ENCODE measurements at regions not wholly inside any gene's neighbourhood (a gene's known extent, or its start where the extent isn't known, plus 50 kb on each side); places are given as distances from the start of the nearest gene placed in this dataset.
"Not testable (repeated sequence)": the region's sequence is repeated elsewhere in the genome, so short reads cannot be mapped to it uniquely, and the experiment has no call there.

- Mint-ChIP-seq H3K4me1 (ENCODE audit: low read depth) (peaks cover 3% of the 10 kb centered on the region), H3K4me3 (ENCODE audit: unreplicated experiment) (no peak overlapping the region), H3K36me3 (ENCODE audit: low read depth) (peaks cover 1% of the 10 kb centered on the region), H3K9me3 (ENCODE audit: low read depth) (peaks cover 33% of the 10 kb centered on the region), H3K27ac (ENCODE audit: unreplicated experiment) (no peak overlapping the region), H3K27me3 (ENCODE audit: low read depth) (no peaks in the 10 kb centered on the region)
- TF ChIP-seq CTCF (IDR thresholded peaks at IDR 0.05), result no peak
- no peak for DNase-seq (ENCODE audit: low spot score)
These were observed 454.0 kb downstream of the PLPP3 start for GRCh38 chr1:56125316-56125715.

GRCh38 chr1:56123826-56124225, 455.5 kb downstream of the PLPP3 start:
- H3K9me3 Mint-ChIP-seq (ENCODE audit: low read depth), result peaks cover 33% of the 10 kb centered on the region
- peaks cover 1% of the 10 kb centered on the region for H3K36me3 Mint-ChIP-seq (ENCODE audit: low read depth)
- DNase-seq (ENCODE audit: low spot score), result no peak
- TF ChIP-seq CTCF (IDR thresholded peaks at IDR 0.05), result no peak
- peaks cover 3% of the 10 kb centered on the region for H3K4me1 Mint-ChIP-seq (ENCODE audit: low read depth)
- H3K27ac Mint-ChIP-seq (ENCODE audit: unreplicated experiment), result no peak overlapping the region
- H3K27me3 Mint-ChIP-seq (ENCODE audit: low read depth), result no peaks in the 10 kb centered on the region
- no peak overlapping the region for H3K4me3 Mint-ChIP-seq (ENCODE audit: unreplicated experiment)

DNA sequence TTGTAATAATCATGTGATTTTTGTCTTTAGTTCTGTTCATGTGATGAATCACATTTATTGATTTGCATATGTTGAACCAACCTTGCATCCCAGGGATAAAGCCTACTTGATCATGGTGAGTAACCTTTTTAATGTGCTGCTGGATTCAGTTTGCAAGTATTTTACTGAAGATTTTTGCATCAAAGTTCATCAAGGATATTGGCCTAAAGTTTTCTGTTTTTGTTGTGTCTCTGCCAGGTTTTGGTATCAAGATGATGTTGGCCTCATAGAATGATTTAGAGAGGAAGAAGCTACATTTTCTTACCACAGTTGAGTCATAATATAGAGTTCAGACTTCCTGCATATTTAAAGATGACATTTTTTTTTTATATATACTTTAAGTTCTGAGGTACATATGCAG, 455.9 kb downstream of the PLPP3 start:
- Mint-ChIP-seq H3K4me3 (ENCODE audit: unreplicated experiment) (no peak overlapping the region), H3K27ac (ENCODE audit: unreplicated experiment) (no peak overlapping the region), H3K27me3 (ENCODE audit: low read depth) (no peaks in the 10 kb centered on the region), H3K4me1 (ENCODE audit: low read depth) (peaks cover 3% of the 10 kb centered on the region), H3K36me3 (ENCODE audit: low read depth) (peaks cover 1% of the 10 kb centered on the region), H3K9me3 (ENCODE audit: low read depth) (peaks cover 33% of the 10 kb centered on the region)
- no peak for TF ChIP-seq CTCF (IDR thresholded peaks at IDR 0.05)
- no peak for DNase-seq (ENCODE audit: low spot score)

DNA sequence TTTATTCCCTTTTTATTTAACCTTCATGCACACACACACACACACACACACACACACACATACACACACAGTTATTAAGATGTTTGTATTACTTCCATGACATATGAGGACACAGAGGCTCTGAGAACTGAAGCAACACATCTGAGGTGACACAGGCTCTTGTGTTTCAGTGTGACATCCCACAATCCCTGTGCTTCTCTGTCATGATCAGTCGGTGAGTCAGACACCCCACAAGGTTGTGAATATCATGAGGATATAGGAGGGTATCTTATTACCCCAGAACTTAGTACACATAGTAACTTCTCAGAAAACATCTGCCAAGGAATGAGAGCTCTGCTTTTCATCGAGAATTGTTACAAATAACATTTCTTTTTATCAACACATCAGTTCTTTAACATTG, 459.3 kb downstream of the PLPP3 start:
- Mint-ChIP-seq H3K4me3 (ENCODE audit: unreplicated experiment) (no peak overlapping the region), H3K9me3 (ENCODE audit: low read depth) (peaks cover 23% of the 10 kb centered on the region), H3K27ac (ENCODE audit: unreplicated experiment) (no peak overlapping the region), H3K36me3 (ENCODE audit: low read depth) (peaks cover 1% of the 10 kb centered on the region), H3K27me3 (ENCODE audit: low read depth) (no peaks in the 10 kb centered on the region), H3K4me1 (ENCODE audit: low read depth) (peaks cover 3% of the 10 kb centered on the region)
- no peak for DNase-seq (ENCODE audit: low spot score)
- no peak for TF ChIP-seq CTCF (IDR thresholded peaks at IDR 0.05)

DNA sequence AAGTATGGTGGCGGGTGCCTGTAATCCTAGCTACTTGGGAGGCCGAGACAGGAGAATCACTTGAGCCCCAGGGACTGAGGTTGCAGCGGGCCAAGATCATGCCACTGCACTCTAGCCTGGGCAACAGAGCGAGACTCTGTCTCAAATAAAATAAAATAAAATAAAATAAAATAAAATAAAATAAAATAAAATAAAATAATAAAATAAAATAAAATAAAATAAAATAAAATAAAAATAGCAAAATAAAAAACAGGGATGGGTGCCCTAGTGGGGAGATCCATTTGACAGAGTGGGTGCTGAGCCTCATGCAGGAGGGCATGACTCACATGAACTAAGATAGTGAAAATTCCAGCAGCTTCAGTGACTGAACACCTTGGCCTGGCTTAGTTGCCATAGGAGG, 460.7 kb downstream of the PLPP3 start:
- not testable (repeated sequence) for H3K36me3 Mint-ChIP-seq (ENCODE audit: low read depth); H3K27me3 Mint-ChIP-seq (ENCODE audit: low read depth); DNase-seq (ENCODE audit: low spot score); H3K4me1 Mint-ChIP-seq (ENCODE audit: low read depth); H3K4me3 Mint-ChIP-seq (ENCODE audit: unreplicated experiment); H3K27ac Mint-ChIP-seq (ENCODE audit: unreplicated experiment)
- peaks cover 23% of the 10 kb centered on the region for H3K9me3 Mint-ChIP-seq (ENCODE audit: low read depth)

- Mint-ChIP-seq H3K4me1 (ENCODE audit: low read depth) (no peaks in the 10 kb centered on the region), H3K4me3 (ENCODE audit: unreplicated experiment) (no peak overlapping the region), H3K27ac (ENCODE audit: unreplicated experiment) (no peak overlapping the region), H3K27me3 (ENCODE audit: low read depth) (no peaks in the 10 kb centered on the region), H3K36me3 (ENCODE audit: low read depth) (no peaks in the 10 kb centered on the region), H3K9me3 (ENCODE audit: low read depth) (peaks cover 19% of the 10 kb centered on the region)
- no peak for DNase-seq (ENCODE audit: low spot score)
- no peak for TF ChIP-seq CTCF (IDR thresholded peaks at IDR 0.05)
These were observed 463.7 kb downstream of the PLPP3 start for GRCh38 chr1:56115701-56116100.

All from chondrocyte (in vitro differentiated cells).